Stimulated activated CD4-positive, alpha-beta T cell treated with anti-CD3 and anti-CD28 coated beads, TNF-alpha, amount 100 ng/mL, for 48 hours (primary cell): ENCODE measurements at regions not wholly inside any gene's neighbourhood (a gene's known extent, or its start where the extent isn't known, plus 50 kb on each side); places are given as distances from the start of the nearest gene placed in this dataset.

ENCODE experiments used
- DNase-seq, 3 donors: peaks; one replicate each; pipeline ENCODE4 v3.0.0-alpha.2; 2020; ENCODE audit warnings: low read depth in 3 of 3

GRCh38 chrX:98568795-98569194 is 1685.1 kb downstream of the RPA4 start:
- DNase-seq = no peak

DNA sequence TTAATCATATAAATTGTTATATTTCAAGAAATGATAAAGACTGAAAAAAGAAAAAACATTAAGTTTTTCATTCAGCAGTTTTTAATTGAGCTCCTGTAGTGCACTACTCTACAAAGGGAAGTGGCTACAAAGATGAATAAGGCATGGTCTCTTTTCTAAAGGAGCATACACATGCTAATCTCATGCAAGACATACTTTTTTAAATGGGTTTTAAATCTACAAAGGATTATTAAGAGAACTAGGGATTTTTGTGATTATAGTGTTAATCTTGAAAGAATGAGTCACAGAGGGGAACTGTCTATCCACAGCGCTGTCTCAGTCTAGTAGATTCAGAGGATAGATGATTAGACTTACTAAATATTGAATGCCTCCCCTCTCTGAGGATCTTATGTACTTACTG is 1722.2 kb downstream of the RPA4 start:
- DNase-seq = no peak

DNA sequence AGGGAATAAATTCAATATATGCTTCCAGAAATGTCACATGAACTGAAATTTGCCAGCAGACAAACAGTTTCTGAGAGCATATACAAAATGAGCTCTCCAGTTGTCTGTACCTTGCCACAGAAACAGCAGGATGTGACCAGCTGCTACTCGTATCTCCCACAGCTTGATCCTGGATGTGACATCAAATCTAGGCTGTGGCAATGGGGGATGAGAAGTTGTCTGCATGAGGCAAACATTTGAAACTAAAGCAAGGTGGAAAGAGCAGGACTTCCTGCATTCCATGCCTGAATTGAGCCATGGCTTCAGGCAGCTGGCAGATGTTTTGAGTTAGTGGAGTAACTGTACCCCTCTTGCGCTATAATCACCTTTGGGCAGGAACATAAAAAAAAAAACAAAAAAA is 1724.0 kb downstream of the RPA4 start:
- DNase-seq = no peak

- no peak for DNase-seq
These were observed 1743.9 kb downstream of the RPA4 start for GRCh38 chrX:98627645-98628044.

DNA sequence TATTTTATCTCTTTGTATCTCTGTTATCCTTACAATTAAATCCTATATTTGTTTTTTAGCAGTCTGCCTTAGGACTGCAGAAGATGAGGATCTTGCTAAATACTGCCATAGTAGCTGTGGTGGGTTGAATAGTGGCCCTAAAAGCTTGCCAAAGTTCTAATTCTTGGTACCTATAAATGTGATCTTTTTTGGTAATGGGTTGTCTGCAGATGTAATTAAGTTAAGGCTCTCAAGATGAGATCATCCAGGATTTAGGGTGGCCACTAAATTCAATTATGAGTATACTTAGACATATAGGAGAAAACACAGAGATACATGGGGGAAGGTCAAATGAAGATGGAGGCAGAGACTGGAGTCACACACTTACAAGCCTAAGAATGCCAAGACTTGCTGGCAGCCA is 1753.7 kb downstream of the RPA4 start:
- DNase-seq = no peak

- no peak for DNase-seq
These were observed 1762.6 kb downstream of the RPA4 start for GRCh38 chrX:98646351-98646750.

GRCh38 chrX:98654565-98654964 is 1755.5 kb downstream of the PCDH19 start:
- DNase-seq = no peak
